Fibroblast of lung (primary cell): ENCODE measurements at regions not wholly inside any gene's neighbourhood (a gene's known extent, or its start where the extent isn't known, plus 50 kb on each side); places are given as distances from the start of the nearest gene placed in this dataset.

Source experiments
- CTCF ChIP-seq, 2 donors: IDR thresholded peaks in 1 of 2; conservative IDR thresholded peaks in 1 of 2; 1 replicate in 1 of 2; 2 replicates in 1 of 2; pipeline ENCODE4 v1.5.1; 2011 to 2012; ENCODE audit warnings: low read length in 2 of 2, control low read depth in 1 of 2, inconsistent platforms in 1 of 2, low read depth in 1 of 2, mild to moderate bottlenecking in 1 of 2
- EZH2 ChIP-seq: IDR thresholded peaks from 2 replicates; pipeline ENCODE4 v1.5.1; 2012; ENCODE audit warnings: low read length, control low read depth, mild to moderate bottlenecking; ENCODE audit errors: missing control alignments

- TF ChIP-seq CTCF (conservative IDR thresholded peaks at IDR 0.05 in 1 of 2, IDR thresholded peaks at IDR 0.05 in 1 of 2; ENCODE audit: low read depth in 1 of 2, low read length in 2 of 2) = no peak
- TF ChIP-seq EZH2 = no peak
Observed at GRCh38 chr15:46654993-46655392, 1020.2 kb downstream of the SQOR start.
